ENCODE measurements at regions not wholly inside any gene's neighbourhood (a gene's known extent, or its start where the extent isn't known, plus 50 kb on each side); places are given as distances from the start of the nearest gene placed in this dataset.

DNA sequence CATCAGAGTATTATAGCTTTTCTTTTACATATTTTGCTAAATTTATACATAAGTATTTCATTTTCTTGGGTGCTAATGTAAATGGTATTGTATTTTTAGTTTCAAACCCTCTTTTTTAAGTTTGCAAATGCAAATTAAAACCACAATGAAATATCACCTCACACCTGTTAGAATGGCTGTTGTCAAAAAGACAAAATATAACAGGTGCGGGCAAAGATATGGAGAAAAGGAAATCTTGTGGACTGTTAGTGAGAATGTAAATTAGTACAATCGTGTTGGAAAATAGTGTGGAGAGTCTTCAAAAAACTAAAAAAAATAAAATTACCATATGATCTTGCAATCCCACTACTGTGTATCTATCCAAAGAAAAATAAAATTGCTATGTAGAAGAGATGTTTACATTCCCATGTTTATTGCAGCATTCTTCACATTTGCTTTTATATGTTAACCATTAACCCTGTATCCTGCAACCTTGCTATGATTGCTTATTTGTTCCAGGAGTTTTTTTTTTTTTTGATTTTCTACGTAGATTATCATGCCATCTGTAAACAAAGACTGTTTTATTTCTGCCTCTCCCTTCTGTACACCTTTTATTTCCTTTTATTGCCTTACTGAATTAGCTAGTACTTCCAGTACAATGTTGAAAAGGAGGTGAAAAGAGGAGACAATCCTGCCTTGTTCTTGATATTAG is 405.4 kb upstream of the MIS18BP1 start:
- Histone ChIP-seq H2AFZ (ENCODE audit: low read length) (no peak overlapping the region), H3K4me2 (ENCODE audit: low read depth, low read length) (no peak overlapping the region), H3F3A (ENCODE audit: insufficient read depth, low read length) (no peaks in the 10 kb centered on the region), H3K4me1 (ENCODE audit: low read length) (no peaks in the 10 kb centered on the region), H3K9me3 (replicated peaks; ENCODE audit: insufficient read depth, low read length) (no peaks in the 10 kb centered on the region), H3K27ac (ENCODE audit: low read length) (no peak overlapping the region), H4K20me1 (ENCODE audit: insufficient read depth, low read length) (no peaks in the 10 kb centered on the region), H3K27me3 (replicated peaks; ENCODE audit: insufficient read depth, low read length) (no peaks in the 10 kb centered on the region), H3K9me2 (replicated peaks; ENCODE audit: insufficient read depth, low read length) (no peaks in the 10 kb centered on the region), H3K36me3 (replicated peaks; ENCODE audit: insufficient read depth, low read length) (no peaks in the 10 kb centered on the region), H3K79me2 (ENCODE audit: low read length) (no peaks in the 10 kb centered on the region), H3K9ac (ENCODE audit: low read length) (no peak overlapping the region), H3K4me3 (ENCODE audit: low read length) (no peak overlapping the region)
- no peak for TF ChIP-seq EZH2phosphoT487 (IDR thresholded peaks at IDR 0.05; ENCODE audit: low read length)
- no peak for DNase-seq

DNA sequence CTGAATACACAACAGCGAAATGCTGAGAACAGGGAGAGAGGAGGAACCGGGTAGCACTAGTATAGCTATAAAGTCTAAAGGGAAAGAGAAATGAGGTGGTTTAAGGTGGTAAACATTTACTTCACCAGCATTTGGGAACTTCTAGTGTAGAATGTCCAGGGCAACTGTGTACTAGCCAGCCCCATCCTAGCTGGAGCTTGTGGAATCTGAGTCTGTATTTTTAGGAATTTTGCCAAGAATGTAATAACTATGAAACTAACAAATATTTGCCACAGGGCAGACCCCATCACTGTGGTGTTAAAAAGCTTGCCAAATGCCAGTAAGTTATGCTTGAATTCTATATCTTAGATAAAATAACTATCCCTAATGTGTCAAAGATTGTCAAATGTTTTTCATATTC is 398.9 kb upstream of the MIS18BP1 start:
- Histone ChIP-seq H3K36me3 (replicated peaks; ENCODE audit: insufficient read depth, low read length) (no peaks in the 10 kb centered on the region), H4K20me1 (ENCODE audit: insufficient read depth, low read length) (no peaks in the 10 kb centered on the region), H3K9me3 (replicated peaks; ENCODE audit: insufficient read depth, low read length) (no peaks in the 10 kb centered on the region), H3K9ac (ENCODE audit: low read length) (no peak overlapping the region), H3K27me3 (replicated peaks; ENCODE audit: insufficient read depth, low read length) (no peaks in the 10 kb centered on the region), H3K4me3 (ENCODE audit: low read length) (no peak overlapping the region), H3K27ac (ENCODE audit: low read length) (no peak overlapping the region), H2AFZ (ENCODE audit: low read length) (no peak overlapping the region), H3F3A (ENCODE audit: insufficient read depth, low read length) (no peaks in the 10 kb centered on the region), H3K9me2 (replicated peaks; ENCODE audit: insufficient read depth, low read length) (no peaks in the 10 kb centered on the region), H3K4me2 (ENCODE audit: low read depth, low read length) (no peak overlapping the region), H3K4me1 (ENCODE audit: low read length) (no peaks in the 10 kb centered on the region), H3K79me2 (ENCODE audit: low read length) (no peaks in the 10 kb centered on the region)
- DNase-seq, result no peak
- no peak for TF ChIP-seq EZH2phosphoT487 (IDR thresholded peaks at IDR 0.05; ENCODE audit: low read length)
- no peak for TF ChIP-seq CTCF (IDR thresholded peaks at IDR 0.05; ENCODE audit: low read length)
- no peak for TF ChIP-seq EZH2 (optimal IDR thresholded peaks at IDR 0.05; ENCODE audit: low read depth, low read length)

- Histone ChIP-seq H3K4me3 (ENCODE audit: low read length) (no peak overlapping the region), H3K27ac (ENCODE audit: low read length) (no peak overlapping the region), H3K27me3 (replicated peaks; ENCODE audit: insufficient read depth, low read length) (no peaks in the 10 kb centered on the region), H3K79me2 (ENCODE audit: low read length) (no peaks in the 10 kb centered on the region), H3K9me2 (replicated peaks; ENCODE audit: insufficient read depth, low read length) (no peaks in the 10 kb centered on the region), H3F3A (ENCODE audit: insufficient read depth, low read length) (no peaks in the 10 kb centered on the region), H3K36me3 (replicated peaks; ENCODE audit: insufficient read depth, low read length) (no peaks in the 10 kb centered on the region), H3K9ac (ENCODE audit: low read length) (no peak overlapping the region), H4K20me1 (ENCODE audit: insufficient read depth, low read length) (no peaks in the 10 kb centered on the region), H2AFZ (ENCODE audit: low read length) (no peak overlapping the region), H3K9me3 (replicated peaks; ENCODE audit: insufficient read depth, low read length) (no peaks in the 10 kb centered on the region), H3K4me1 (ENCODE audit: low read length) (no peaks in the 10 kb centered on the region), H3K4me2 (ENCODE audit: low read depth, low read length) (no peak overlapping the region)
- no peak for DNase-seq
- no peak for TF ChIP-seq CTCF (IDR thresholded peaks at IDR 0.05; ENCODE audit: low read length)
- no peak for TF ChIP-seq EZH2 (optimal IDR thresholded peaks at IDR 0.05; ENCODE audit: low read depth, low read length)
- no peak for TF ChIP-seq EZH2phosphoT487 (IDR thresholded peaks at IDR 0.05; ENCODE audit: low read length)
These were observed 397.8 kb upstream of the MIS18BP1 start for GRCh38 chr14:45650754-45651153.

DNA sequence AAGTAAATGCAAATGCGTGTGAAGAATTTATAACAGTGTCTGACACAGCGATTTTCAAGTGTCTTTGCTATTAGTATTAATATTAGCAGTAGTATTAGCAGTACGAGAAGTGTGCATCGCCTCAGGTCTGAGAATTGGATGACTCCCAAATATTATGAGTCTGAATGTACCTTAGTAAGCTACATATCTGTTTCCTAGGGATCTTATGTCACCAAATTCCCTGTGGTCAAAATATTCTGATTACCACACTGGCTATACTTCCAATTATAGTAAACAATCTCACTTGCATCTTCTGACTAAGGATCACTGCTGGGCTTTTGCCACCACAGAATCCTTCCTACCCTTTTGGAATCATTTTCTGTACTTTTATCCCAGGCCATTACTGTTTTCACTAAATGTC is 396.0 kb upstream of the MIS18BP1 start:
- Histone ChIP-seq H3K27ac (ENCODE audit: low read length) (no peak overlapping the region), H3K9me2 (replicated peaks; ENCODE audit: insufficient read depth, low read length) (no peaks in the 10 kb centered on the region), H3K4me2 (ENCODE audit: low read depth, low read length) (no peak overlapping the region), H3F3A (ENCODE audit: insufficient read depth, low read length) (no peaks in the 10 kb centered on the region), H2AFZ (ENCODE audit: low read length) (no peak overlapping the region), H3K9ac (ENCODE audit: low read length) (no peak overlapping the region), H3K79me2 (ENCODE audit: low read length) (no peaks in the 10 kb centered on the region), H4K20me1 (ENCODE audit: insufficient read depth, low read length) (no peaks in the 10 kb centered on the region), H3K27me3 (replicated peaks; ENCODE audit: insufficient read depth, low read length) (no peaks in the 10 kb centered on the region), H3K4me1 (ENCODE audit: low read length) (no peaks in the 10 kb centered on the region), H3K36me3 (replicated peaks; ENCODE audit: insufficient read depth, low read length) (no peaks in the 10 kb centered on the region), H3K4me3 (ENCODE audit: low read length) (no peak overlapping the region), H3K9me3 (replicated peaks; ENCODE audit: insufficient read depth, low read length) (no peaks in the 10 kb centered on the region)
- TF ChIP-seq EZH2phosphoT487 (IDR thresholded peaks at IDR 0.05; ENCODE audit: low read length) (no peak), CTCF (IDR thresholded peaks at IDR 0.05; ENCODE audit: low read length) (no peak)
- no peak for DNase-seq

All from MM.1S (cell line).